ENCODE measurements at regions not wholly inside any gene's neighbourhood (a gene's known extent, or its start where the extent isn't known, plus 50 kb on each side); places are given as distances from the start of the nearest gene placed in this dataset.

- DNase-seq = no peak
These were observed 69.7 kb upstream of the ACKR3 start for GRCh38 chr2:236499691-236500578.

- no peak for DNase-seq
These were observed 68.6 kb upstream of the ACKR3 start for GRCh38 chr2:236501026-236501425.

GRCh38 chr2:236501531-236501930 is 68.1 kb upstream of the ACKR3 start:
- no peak for DNase-seq

- DNase-seq = no peak
These were observed 66.5 kb upstream of the ACKR3 start for GRCh38 chr2:236503100-236503499.

- no peak for DNase-seq
These were observed 66.0 kb upstream of the ACKR3 start for GRCh38 chr2:236503583-236503982.

GRCh38 chr2:236505041-236505440 is 64.6 kb upstream of the ACKR3 start:
- no peak for DNase-seq

- no peak for DNase-seq
These were observed 64.0 kb upstream of the ACKR3 start for GRCh38 chr2:236505648-236506047.

- peak; percentile 63 for DNase-seq
These were observed 62.1 kb upstream of the ACKR3 start for GRCh38 chr2:236507393-236508085.

- no peak for DNase-seq
These were observed 61.2 kb upstream of the ACKR3 start for GRCh38 chr2:236508466-236508865.

GRCh38 chr2:236510034-236510433 is 59.6 kb upstream of the ACKR3 start:
- no peak for DNase-seq

GRCh38 chr2:236511266-236511665 is 58.4 kb upstream of the ACKR3 start:
- no peak for DNase-seq

- DNase-seq = no peak
These were observed 57.4 kb upstream of the ACKR3 start for GRCh38 chr2:236512267-236512666.

GRCh38 chr2:236512902-236513435 is 56.7 kb upstream of the ACKR3 start:
- DNase-seq = peak; percentile 80

GRCh38 chr2:236513956-236514355 is 55.7 kb upstream of the ACKR3 start:
- no peak for DNase-seq

- DNase-seq = no peak
These were observed 52.9 kb upstream of the ACKR3 start for GRCh38 chr2:236516708-236517107.

- DNase-seq = no peak
These were observed 52.2 kb upstream of the ACKR3 start for GRCh38 chr2:236517251-236518031.
